GM12878 (cell line): ENCODE measurements at regions not wholly inside any gene's neighbourhood (a gene's known extent, or its start where the extent isn't known, plus 50 kb on each side); places are given as distances from the start of the nearest gene placed in this dataset.

Experiments
- BMI1 ChIP-seq: fragments of 450-650 bp; IDR thresholded peaks from 2 replicates; pipeline ENCODE4 v1.6.1; 2016; ENCODE audit warnings: mild to moderate bottlenecking, moderate library complexity, borderline replicate concordance
- BRCA1 ChIP-seq: IDR thresholded peaks from 2 replicates; pipeline ENCODE4 v1.6.1; 2011; ENCODE audit warnings: low read depth, low read length, improper control_type of control experiment
- CHD2 ChIP-seq: IDR thresholded peaks from 2 replicates; pipeline ENCODE4 v1.6.1; 2011; ENCODE audit warnings: low read depth, low read length, improper control_type of control experiment, borderline replicate concordance
- CREB1 ChIP-seq: IDR thresholded peaks from 2 replicates; pipeline ENCODE4 v1.6.1; 2012; ENCODE audit warnings: low read depth, mild to moderate bottlenecking, inconsistent platforms
- EGR1 ChIP-seq, 2 experiments: IDR thresholded peaks; 1 replicate in 1 of 2; 2 replicates in 1 of 2; pipeline ENCODE4 v1.6.1; 2011 to 2012; ENCODE audit warnings: low read depth in 2 of 2, low read length in 2 of 2, borderline replicate concordance in 1 of 2, mild to moderate bottlenecking in 1 of 2, moderate library complexity in 1 of 2
- HDAC6 ChIP-seq: fragments of 200-600 bp; sonication (generic); IDR thresholded peaks from one replicate; pipeline ENCODE4 v1.8.0; 2017; ENCODE audit warnings: antibody characterized with exemption; ENCODE audit not compliant: unreplicated experiment
- JUND ChIP-seq: IDR thresholded peaks from 2 replicates; pipeline ENCODE4 v1.6.1; 2012; ENCODE audit warnings: low read depth, mild to moderate bottlenecking, low read length, improper control_type of control experiment, moderate library complexity
- KDM1A ChIP-seq: fragments of 200-600 bp; sonication (generic); IDR thresholded peaks from 2 replicates; pipeline ENCODE4 v1.6.1; 2016; ENCODE audit warnings: borderline replicate concordance
- MYB ChIP-seq: fragments of 150-350 bp; IDR thresholded peaks from 2 replicates; pipeline ENCODE4 v1.6.1; 2014; ENCODE audit warnings: mild to moderate bottlenecking, low read depth, low read length, borderline replicate concordance
- PML ChIP-seq: IDR thresholded peaks from 2 replicates; pipeline ENCODE4 v1.6.1; 2012; ENCODE audit warnings: low read length, inconsistent platforms
- RAD21 ChIP-seq: IDR thresholded peaks from 2 replicates; pipeline ENCODE4 v1.6.1; 2011; ENCODE audit warnings: mild to moderate bottlenecking, low read depth, low read length, moderate library complexity; ENCODE audit not compliant: insufficient read depth
- RCOR1 ChIP-seq: conservative IDR thresholded peaks from 2 replicates; pipeline ENCODE4 v1.6.1; 2012; ENCODE audit warnings: low read depth, low read length, improper control_type of control experiment
- SMAD5 ChIP-seq: IDR thresholded peaks from 2 replicates; pipeline ENCODE4 v1.6.1; 2016; ENCODE audit warnings: antibody characterized with exemption, low read depth
- SREBF1 ChIP-seq: IDR thresholded peaks from 2 replicates; pipeline ENCODE4 v1.6.1; 2012; ENCODE audit warnings: mild to moderate bottlenecking, low read length
- ZBED1 ChIP-seq: IDR thresholded peaks from 2 replicates; pipeline ENCODE4 v1.6.1; 2016; ENCODE audit warnings: borderline replicate concordance
- ZNF217 ChIP-seq: fragments of 450-650 bp; IDR thresholded peaks from 2 replicates; pipeline ENCODE4 v1.6.1; 2017; ENCODE audit warnings: antibody characterized with exemption, mild to moderate bottlenecking
- ZNF384 ChIP-seq: IDR thresholded peaks from 2 replicates; pipeline ENCODE4 v1.6.1; 2012; ENCODE audit warnings: low read depth, mild to moderate bottlenecking, low read length, improper control_type of control experiment, borderline replicate concordance
- TF ChIP-seq, protein P1 (sequence below): IDR thresholded peaks from 2 replicates; pipeline ENCODE4 v1.6.1; 2012; ENCODE audit warnings: mild to moderate bottlenecking, low read depth, low read length
- TF ChIP-seq, protein P2 (sequence below): fragments of 450-650 bp; IDR thresholded peaks from 2 replicates; pipeline ENCODE4 v1.6.1; 2014; ENCODE audit warnings: mild to moderate bottlenecking
- TF ChIP-seq, protein P3 (sequence below): IDR thresholded peaks from 2 replicates; pipeline ENCODE4 v1.6.1; 2011; ENCODE audit warnings: low read depth, low read length, improper control_type of control experiment, borderline replicate concordance

DNA sequence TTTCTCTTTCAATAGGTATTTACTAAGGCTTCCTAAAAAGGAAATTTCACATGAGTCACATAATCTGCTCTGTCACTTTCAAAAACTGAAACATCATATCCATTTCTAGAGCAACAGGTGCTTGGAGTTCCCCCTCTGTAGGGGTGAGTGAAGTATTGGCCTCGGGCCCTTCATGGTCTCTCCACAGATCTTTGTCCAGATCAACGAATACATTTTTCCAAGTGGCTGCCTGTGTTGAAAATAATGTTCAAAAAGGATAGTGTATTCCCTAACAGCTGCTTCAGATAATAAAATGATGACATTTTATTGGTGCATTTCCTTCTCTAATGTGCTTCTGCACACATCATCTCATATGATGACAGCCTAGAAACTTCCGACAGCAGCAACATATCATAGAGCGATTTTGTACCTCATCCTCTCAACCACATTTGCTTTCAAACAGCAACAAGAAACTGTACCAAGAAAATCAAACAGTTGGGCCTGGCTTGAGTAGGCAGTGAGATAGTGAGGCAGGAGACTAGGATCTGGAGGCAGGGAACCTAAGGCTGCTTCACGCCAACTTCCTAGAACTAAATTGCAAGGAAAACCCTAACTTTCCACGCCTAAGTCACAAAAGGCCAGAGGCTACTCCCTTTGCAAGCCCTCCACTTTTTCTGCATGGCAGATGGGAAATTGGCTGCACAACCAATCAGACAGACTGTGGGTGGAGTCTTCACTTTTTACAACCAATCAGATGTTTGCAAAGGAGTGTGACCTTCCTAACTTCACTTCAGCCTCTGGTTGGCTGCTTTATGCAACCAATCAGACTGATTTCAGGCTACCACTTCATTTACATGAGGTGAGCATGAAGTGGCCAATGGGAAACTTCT, 340.2 kb downstream of the LRRC3B start (continued):
- TF ChIP-seq ZNF217 (no peak), BMI1 (no peak), CREB1 (peak; percentile 48; the same call in 1 of the 2 replicates), SMAD5 (no peak), SREBF1 (no peak), PML (peak; percentile 62; the same call in 1 of the 2 replicates), BRCA1 (no peak), RCOR1 (no peak), KDM1A (no peak), JUND (no peak), EGR1 (IDR thresholded peaks at IDR 0.05; ENCODE audit: borderline replicate concordance in 1 of 2, low read depth in 2 of 2, low read length in 2 of 2) (no peak), ZNF384 (no peak), MYB (no peak), CHD2 (no peak), ZBED1 (peak; percentile 61; the same call in 1 of the 2 replicates), HDAC6 (no peak), RAD21 (peak; percentile 21; the same call in 1 of the 2 replicates)
- TF ChIP-seq, protein P1, sequence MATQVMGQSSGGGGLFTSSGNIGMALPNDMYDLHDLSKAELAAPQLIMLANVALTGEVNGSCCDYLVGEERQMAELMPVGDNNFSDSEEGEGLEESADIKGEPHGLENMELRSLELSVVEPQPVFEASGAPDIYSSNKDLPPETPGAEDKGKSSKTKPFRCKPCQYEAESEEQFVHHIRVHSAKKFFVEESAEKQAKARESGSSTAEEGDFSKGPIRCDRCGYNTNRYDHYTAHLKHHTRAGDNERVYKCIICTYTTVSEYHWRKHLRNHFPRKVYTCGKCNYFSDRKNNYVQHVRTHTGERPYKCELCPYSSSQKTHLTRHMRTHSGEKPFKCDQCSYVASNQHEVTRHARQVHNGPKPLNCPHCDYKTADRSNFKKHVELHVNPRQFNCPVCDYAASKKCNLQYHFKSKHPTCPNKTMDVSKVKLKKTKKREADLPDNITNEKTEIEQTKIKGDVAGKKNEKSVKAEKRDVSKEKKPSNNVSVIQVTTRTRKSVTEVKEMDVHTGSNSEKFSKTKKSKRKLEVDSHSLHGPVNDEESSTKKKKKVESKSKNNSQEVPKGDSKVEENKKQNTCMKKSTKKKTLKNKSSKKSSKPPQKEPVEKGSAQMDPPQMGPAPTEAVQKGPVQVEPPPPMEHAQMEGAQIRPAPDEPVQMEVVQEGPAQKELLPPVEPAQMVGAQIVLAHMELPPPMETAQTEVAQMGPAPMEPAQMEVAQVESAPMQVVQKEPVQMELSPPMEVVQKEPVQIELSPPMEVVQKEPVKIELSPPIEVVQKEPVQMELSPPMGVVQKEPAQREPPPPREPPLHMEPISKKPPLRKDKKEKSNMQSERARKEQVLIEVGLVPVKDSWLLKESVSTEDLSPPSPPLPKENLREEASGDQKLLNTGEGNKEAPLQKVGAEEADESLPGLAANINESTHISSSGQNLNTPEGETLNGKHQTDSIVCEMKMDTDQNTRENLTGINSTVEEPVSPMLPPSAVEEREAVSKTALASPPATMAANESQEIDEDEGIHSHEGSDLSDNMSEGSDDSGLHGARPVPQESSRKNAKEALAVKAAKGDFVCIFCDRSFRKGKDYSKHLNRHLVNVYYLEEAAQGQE, result no peak
- TF ChIP-seq, protein P2, sequence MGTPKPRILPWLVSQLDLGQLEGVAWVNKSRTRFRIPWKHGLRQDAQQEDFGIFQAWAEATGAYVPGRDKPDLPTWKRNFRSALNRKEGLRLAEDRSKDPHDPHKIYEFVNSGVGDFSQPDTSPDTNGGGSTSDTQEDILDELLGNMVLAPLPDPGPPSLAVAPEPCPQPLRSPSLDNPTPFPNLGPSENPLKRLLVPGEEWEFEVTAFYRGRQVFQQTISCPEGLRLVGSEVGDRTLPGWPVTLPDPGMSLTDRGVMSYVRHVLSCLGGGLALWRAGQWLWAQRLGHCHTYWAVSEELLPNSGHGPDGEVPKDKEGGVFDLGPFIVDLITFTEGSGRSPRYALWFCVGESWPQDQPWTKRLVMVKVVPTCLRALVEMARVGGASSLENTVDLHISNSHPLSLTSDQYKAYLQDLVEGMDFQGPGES, result no peak
- TF ChIP-seq, protein P3, sequence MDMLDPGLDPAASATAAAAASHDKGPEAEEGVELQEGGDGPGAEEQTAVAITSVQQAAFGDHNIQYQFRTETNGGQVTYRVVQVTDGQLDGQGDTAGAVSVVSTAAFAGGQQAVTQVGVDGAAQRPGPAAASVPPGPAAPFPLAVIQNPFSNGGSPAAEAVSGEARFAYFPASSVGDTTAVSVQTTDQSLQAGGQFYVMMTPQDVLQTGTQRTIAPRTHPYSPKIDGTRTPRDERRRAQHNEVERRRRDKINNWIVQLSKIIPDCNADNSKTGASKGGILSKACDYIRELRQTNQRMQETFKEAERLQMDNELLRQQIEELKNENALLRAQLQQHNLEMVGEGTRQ, result no peak
